ENCODE measurements at regions not wholly inside any gene's neighbourhood (a gene's known extent, or its start where the extent isn't known, plus 50 kb on each side); places are given as distances from the start of the nearest gene placed in this dataset.
"Not testable (repeated sequence)": the region's sequence is repeated elsewhere in the genome, so short reads cannot be mapped to it uniquely, and the experiment has no call there.

GRCh38 chr3:96347289-96347688 lies 467.1 kb upstream of the EPHA6 start:
- Mint-ChIP-seq H3K9me3 (peaks cover 19% of the 10 kb centered on the region), H3K4me1 (ENCODE audit: low read depth) (no peaks in the 10 kb centered on the region), H3K27me3 (ENCODE audit: insufficient read depth) (no peaks in the 10 kb centered on the region), H3K36me3 (ENCODE audit: low read depth) (no peaks in the 10 kb centered on the region), H3K27ac (no peak overlapping the region), H3K4me3 (no peak overlapping the region)
- no peak for DNase-seq
- no peak for TF ChIP-seq CTCF (IDR thresholded peaks at IDR 0.05)

- not testable (repeated sequence) for H3K4me3 Mint-ChIP-seq; H3K36me3 Mint-ChIP-seq (ENCODE audit: low read depth); H3K27ac Mint-ChIP-seq; H3K27me3 Mint-ChIP-seq (ENCODE audit: insufficient read depth); DNase-seq; H3K4me1 Mint-ChIP-seq (ENCODE audit: low read depth)
- peaks cover 30% of the 10 kb centered on the region for H3K9me3 Mint-ChIP-seq
Observed at GRCh38 chr3:96351598-96351997, 462.8 kb upstream of the EPHA6 start.

- Mint-ChIP-seq H3K4me1 (ENCODE audit: low read depth) (no peaks in the 10 kb centered on the region), H3K27ac (no peak overlapping the region)
- TF ChIP-seq CTCF (IDR thresholded peaks at IDR 0.05), result no peak
Observed at GRCh38 chr3:96354106-96354505, 460.3 kb upstream of the EPHA6 start.

GRCh38 chr3:96354742-96355141 lies 459.7 kb upstream of the EPHA6 start:
- Mint-ChIP-seq H3K4me1 (ENCODE audit: low read depth) (no peaks in the 10 kb centered on the region), H3K27me3 (ENCODE audit: insufficient read depth) (no peaks in the 10 kb centered on the region), H3K4me3 (no peak overlapping the region), H3K9me3 (peaks cover 33% of the 10 kb centered on the region), H3K36me3 (ENCODE audit: low read depth) (0 out of 2 replicates have a peak, but pooled peaks cover 3% of the 10 kb centered on the region), H3K27ac (no peak overlapping the region)
- no peak for DNase-seq
- TF ChIP-seq CTCF (IDR thresholded peaks at IDR 0.05), result no peak

More at GRCh38 chr3:96354106-96354505, 460.3 kb upstream of the EPHA6 start:
- no peaks in the 10 kb centered on the region for H3K27me3 Mint-ChIP-seq (ENCODE audit: insufficient read depth)
- 0 out of 2 replicates have a peak, but pooled peaks cover 3% of the 10 kb centered on the region for H3K36me3 Mint-ChIP-seq (ENCODE audit: low read depth)
- H3K9me3 Mint-ChIP-seq, result peaks cover 35% of the 10 kb centered on the region
- H3K4me3 Mint-ChIP-seq, result no peak overlapping the region
- no peak for DNase-seq

- DNase-seq, result no peak
- H3K27me3 Mint-ChIP-seq (ENCODE audit: insufficient read depth), result no peaks in the 10 kb centered on the region
- H3K9me3 Mint-ChIP-seq, result peaks cover 38% of the 10 kb centered on the region
- no peaks in the 10 kb centered on the region for H3K4me1 Mint-ChIP-seq (ENCODE audit: low read depth)
- H3K27ac Mint-ChIP-seq, result no peak overlapping the region
- no peak for TF ChIP-seq CTCF (IDR thresholded peaks at IDR 0.05)
- no peak overlapping the region for H3K4me3 Mint-ChIP-seq
- H3K36me3 Mint-ChIP-seq (ENCODE audit: low read depth), result 0 out of 2 replicates have a peak, but pooled peaks cover 3% of the 10 kb centered on the region
Observed at GRCh38 chr3:96361241-96361640, 453.2 kb upstream of the EPHA6 start.

GRCh38 chr3:96370637-96371036 lies 443.8 kb upstream of the EPHA6 start:
- TF ChIP-seq CTCF (IDR thresholded peaks at IDR 0.05), result no peak
- no peak overlapping the region for H3K4me3 Mint-ChIP-seq
- no peaks in the 10 kb centered on the region for H3K36me3 Mint-ChIP-seq (ENCODE audit: low read depth)
- no peak overlapping the region for H3K27ac Mint-ChIP-seq
- no peaks in the 10 kb centered on the region for H3K4me1 Mint-ChIP-seq (ENCODE audit: low read depth)
- DNase-seq, result no peak
- peaks cover 35% of the 10 kb centered on the region for H3K9me3 Mint-ChIP-seq
- H3K27me3 Mint-ChIP-seq (ENCODE audit: insufficient read depth), result no peaks in the 10 kb centered on the region; the same call in 1 of the 2 replicates
